Activated CD4-positive, alpha-beta T cell treated with anti-CD3 and anti-CD28 coated beads, Interleukin-2, amount 50 U/mL, for 4 hours (primary cell): ENCODE measurements at regions not wholly inside any gene's neighbourhood (a gene's known extent, or its start where the extent isn't known, plus 50 kb on each side); places are given as distances from the start of the nearest gene placed in this dataset.
"Not testable (repeated sequence)": the region's sequence is repeated elsewhere in the genome, so short reads cannot be mapped to it uniquely, and the experiment has no call there.

ENCODE experiments used
- DNase-seq, 2 experiments: peaks; one replicate each; pipeline ENCODE4 v3.0.0-alpha.2; 2020

- no peak for DNase-seq
These were observed 1737.7 kb upstream of the PCDH10 start for GRCh38 chr4:131411393-131411792.

DNA sequence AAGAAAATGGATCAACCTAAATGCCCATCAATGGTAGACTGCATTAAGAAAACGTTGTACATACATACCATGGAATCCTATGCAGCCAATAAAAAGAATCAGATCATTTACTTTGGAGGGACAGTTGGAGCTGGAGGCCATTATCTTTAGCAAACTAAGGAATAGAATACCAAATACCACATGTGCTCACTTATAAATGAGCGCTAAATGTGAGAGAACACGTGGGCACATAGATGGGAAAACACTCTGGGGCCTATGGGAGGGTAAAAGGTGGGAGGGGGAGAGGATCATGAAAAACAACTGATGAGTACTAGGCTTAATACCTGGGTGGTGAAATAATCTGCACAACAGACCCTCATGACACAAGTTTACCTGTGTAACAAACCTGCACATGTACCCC, 1729.9 kb upstream of the PCDH10 start:
- DNase-seq, result no peak

GRCh38 chr4:131426023-131426758, 1722.9 kb upstream of the PCDH10 start:
- no peak for DNase-seq

- no peak for DNase-seq
These were observed 1722.1 kb upstream of the PCDH10 start for GRCh38 chr4:131427000-131427399.

DNA sequence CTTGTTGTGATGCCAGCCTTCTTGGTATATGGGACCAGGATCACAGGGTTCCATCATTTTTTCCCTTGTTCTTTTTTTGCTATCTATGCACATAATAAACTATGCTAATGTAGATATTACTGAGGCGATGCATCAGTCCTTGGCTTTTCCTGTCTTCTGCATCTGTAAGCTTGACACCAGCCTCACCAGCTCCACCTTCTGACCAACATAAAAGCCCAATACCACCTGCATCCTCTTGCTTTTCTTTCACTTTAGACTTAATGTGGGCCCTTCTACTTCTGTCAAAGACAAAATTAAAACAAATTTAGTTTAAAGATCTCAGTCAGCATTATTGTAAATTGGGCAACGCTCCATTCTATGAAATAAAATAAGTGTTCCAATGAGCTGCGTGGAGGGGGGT, 1718.8 kb upstream of the PCDH10 start:
- no peak for DNase-seq

DNA sequence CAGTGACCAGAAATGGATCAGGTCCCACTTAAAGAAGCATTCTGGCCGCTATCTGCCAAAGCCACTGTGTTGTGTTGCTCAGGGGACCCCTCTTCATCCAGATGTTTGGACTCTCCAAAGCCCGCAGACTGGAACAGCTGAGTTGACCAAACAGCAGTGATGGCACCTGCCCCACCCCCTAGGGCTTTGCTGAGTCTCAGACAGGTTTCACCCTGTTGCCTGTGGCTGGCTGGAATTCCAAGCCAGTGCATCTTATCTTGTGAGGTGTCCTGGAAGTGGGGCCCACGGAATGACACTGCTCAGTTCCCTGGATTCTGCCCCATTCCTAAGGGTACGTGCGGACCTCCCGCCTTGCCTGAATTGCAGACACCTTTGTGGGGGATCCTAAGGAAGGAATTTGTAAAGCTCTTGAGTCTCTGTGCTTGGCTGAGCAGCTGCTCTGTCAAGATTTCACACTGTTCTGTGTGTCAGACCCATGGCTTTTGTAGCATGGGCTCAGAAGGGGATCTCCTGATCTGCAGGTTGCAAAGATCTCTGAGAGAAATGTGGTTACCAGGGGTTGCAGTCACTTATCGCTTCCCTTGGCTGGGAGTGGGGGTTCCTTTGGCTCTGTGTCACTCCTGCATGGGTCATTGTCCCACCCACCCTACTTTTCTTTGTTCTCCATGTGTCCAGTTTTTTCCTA, 1707.9 kb upstream of the PCDH10 start:
- no peak for DNase-seq

DNA sequence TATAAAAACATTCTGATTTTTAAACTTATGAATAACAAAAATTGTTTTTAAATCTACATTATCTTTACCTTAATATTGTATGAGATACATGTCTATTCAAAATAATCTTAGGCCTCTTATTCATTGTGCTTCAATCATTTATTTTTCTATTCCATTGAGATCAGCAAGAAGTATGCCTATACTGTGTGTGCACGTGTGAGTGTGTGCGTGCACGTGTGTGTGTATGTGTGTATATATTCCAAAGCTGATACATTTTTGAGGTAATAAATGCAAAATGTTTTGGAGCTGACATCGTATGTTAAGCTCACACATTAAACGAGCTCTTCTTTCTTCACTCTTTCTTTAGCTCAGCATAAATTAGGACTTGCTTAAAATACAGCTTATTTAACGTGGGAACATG, 1701.2 kb upstream of the PCDH10 start:
- DNase-seq, result no peak

GRCh38 chr4:131450572-131451209, 1698.4 kb upstream of the PCDH10 start:
- no peak for DNase-seq

- no peak for DNase-seq
These were observed 1689.5 kb upstream of the PCDH10 start for GRCh38 chr4:131459430-131460101.

GRCh38 chr4:131470360-131470759, 1678.7 kb upstream of the PCDH10 start:
- DNase-seq, result no peak

DNA sequence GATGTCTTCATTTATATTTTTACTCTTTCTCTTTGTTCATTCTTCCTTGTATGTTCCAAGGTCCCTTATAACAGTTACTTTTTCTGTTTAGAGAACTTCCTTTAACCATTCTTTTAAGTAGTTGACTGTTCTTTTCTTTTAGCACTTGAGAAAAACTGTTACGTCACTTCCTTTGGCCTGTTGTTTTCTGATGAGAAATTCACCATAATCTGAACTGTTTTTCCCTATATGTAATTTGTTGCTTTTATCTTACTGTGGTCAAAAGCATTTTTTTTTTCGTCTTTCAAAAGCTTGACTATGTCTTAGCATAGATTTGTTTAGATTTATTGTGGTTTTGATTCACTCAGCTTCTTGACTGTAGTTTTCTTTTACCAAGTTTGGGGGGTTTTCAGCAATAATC, 1660.3 kb upstream of the PCDH10 start:
- DNase-seq, result no peak

DNA sequence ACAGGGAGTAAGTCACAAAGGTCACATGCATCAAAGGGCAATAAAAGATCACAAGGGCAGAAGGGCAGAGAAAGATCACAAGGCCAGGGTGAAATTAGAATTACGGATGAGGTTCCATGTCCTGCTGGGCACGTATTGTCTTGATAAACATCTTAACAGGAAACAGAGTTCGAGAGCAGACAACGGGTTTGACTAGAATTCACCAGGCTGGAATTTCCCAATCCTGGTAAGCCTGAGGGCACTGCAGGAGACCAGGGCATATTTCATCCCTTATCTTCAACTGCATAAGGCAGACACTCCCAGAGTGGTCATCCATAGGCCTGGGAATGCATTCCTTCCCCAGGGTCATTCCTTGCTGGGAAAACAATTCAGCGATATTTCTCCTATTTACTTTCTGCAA, 1652.9 kb upstream of the PCDH10 start:
- DNase-seq, result not testable (repeated sequence)

DNA sequence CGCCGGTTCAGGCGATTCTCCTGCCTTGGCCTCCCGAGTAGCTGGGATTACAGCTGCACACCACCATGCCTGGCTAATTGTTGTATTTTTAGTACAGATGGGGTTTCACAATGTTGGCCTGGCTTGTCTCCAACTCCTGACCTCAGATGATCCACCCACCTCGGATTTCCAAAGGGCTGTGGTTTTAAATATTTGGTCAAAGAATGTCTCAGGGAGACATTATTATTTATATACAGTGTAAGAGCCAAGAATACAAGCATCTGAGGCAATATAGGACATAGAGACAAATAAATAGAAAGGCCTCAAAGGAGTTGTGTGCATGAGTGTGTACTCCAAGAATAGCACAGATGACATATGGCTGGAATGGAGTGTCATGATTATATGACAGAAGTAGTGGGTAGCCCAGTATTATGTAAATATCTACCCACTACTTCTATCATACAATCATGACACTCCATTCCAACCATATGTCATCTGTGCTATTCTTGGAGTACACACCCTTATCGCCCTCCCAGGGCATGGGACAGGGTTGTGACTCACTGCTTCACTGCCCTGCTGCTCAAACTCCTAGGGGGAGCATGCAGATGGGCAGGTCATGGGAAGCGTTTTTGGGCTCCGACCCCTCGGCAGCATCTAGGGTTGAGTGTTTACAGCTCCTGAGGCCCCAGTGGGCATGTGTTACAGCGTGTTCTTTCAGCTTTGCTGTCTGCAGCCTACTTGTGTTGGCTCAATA, 1649.8 kb upstream of the PCDH10 start:
- DNase-seq, result no peak

- no peak for DNase-seq
These were observed 1639.6 kb upstream of the PCDH10 start for GRCh38 chr4:131509521-131509920.

- no peak for DNase-seq
These were observed 1622.4 kb upstream of the PCDH10 start for GRCh38 chr4:131526686-131527085.

DNA sequence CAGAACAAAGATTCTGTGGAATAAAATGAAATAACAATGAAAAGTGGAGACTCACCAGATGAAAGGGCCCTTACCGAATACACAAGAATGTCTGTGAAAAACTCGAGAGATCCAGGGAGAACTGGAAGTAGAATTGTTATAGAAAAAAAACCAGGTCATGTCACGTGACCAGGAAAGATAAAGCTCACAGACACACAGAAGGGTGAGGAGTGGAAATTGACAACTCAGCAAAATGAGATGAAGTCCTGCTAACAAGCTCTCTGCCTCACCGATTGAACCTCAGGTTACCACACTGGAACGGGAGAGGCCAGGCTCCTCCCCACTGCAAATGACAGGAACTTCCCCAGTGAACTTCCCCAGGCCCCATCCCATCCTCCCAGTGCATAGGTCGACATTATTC, 1618.0 kb upstream of the PCDH10 start:
- DNase-seq, result no peak

DNA sequence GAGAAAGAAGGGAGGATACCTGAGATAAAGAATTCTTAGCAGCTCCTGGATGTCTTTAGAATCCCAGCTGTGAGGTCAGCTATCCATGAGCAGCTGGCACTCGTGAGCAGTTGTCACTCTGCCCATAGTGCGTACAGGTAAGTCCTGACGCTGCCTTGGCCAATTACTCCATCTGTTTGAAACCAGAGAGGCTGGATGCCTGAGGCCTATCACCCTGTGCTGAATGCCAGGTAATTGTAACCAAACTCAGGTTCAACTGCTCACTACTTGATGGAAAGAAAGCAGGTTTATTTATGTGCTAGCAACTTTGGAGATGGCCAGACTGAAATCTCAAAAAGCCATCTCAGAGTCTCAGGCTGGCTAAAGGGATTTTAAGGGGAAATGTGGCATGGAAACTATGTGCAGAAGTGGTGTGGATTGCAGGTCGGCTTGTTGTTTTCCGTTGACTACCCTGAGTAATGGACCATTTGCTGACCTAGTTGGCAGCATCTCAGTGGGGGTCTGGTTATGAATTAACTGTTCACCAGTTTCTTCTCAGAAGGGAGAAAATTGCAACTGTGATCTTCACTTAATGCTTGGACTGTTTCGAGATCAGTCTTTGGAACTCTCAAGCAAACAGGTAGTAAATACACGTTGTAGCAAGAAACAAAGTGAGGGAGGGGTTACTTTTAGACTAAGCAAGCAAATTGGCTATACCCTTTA, 1614.0 kb upstream of the PCDH10 start:
- DNase-seq, result no peak

GRCh38 chr4:131540256-131540655, 1608.8 kb upstream of the PCDH10 start:
- no peak for DNase-seq

- no peak for DNase-seq
These were observed 1601.5 kb upstream of the PCDH10 start for GRCh38 chr4:131547506-131547981.

DNA sequence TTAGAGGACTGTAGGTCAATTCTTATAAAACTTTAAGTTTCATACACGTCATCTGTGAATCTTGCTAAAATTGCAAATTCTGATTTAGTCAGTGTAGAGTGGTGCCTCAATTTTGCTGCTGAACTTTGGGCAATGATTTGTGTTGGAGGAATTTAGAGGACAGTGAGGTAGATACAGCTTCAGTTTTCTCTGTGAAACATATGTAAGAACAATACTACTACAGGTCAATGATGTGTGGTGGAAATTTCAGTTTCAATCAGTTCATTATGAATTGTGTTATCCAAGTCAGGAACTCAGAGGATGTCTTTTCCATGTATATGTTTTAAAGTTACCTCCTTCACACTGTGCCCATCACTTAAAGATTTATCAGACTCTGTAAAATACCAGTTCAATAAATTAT, 1597.8 kb upstream of the PCDH10 start:
- DNase-seq, result no peak

DNA sequence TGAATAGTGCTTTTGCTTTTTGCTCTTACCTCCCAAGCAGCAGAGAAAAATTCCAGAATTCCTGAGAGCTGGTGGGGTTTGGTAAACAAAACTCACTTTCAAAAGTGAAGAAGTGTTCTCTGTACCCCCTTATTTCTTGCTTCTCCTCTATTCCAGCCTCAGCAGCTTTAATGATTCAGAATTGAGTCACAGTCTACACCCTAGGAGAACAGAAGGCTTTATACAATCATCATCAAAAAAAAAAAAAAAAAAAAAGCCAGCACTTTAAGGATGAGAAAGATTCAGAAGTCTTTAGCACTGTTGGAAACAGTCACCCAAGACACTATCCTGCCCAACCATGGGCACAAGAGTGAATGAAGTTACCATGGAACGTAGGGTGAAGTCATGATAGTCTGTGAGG, 1583.1 kb upstream of the PCDH10 start:
- no peak for DNase-seq

DNA sequence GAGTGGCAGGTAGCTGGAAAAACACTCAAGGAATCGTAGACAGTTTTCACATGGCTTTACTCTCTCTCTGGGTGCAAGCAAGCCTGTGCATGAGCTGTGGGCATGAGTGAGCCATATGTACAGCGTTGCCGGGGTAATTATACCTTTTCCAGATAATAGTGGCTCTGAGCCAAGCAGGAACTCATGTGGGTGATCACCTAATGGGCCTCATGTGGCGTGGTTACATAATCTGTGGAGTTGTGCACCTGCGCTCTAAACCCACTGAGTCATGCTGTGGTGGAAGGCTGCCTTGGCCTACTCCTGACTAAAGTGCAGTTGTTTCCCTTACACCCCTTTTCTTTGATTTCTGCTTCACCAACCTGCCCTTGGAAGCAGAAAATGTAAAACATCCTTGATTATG, 1564.5 kb upstream of the PCDH10 start:
- no peak for DNase-seq
